ENCODE measurements at regions not wholly inside any gene's neighbourhood (a gene's known extent, or its start where the extent isn't known, plus 50 kb on each side); places are given as distances from the start of the nearest gene placed in this dataset.

DNA sequence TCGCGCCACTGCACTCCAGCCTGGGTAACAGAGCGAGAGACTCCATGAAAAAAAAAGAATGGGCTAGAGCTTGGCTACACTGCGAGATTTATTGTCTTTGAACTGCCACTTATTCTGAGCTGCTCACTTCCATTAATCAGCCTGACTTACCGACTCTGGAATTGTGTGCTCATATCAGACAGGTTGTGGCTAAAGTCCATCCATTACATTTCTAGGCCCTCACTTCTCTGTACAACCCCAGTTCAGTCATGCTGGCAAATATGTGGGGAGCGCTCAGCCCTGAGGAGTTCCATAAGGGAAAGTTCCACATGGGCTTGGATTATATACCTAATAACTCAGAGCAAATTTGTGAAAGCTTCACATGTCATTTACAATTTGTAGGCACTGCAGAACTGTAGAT, 270.6 kb downstream of the TRIML1 start:
- no peaks in the 10 kb centered on the region for H3K4me1 ChIP-seq (ENCODE audit: control insufficient read depth, extremely low read depth, insufficient read depth, low read length)
- H3K4me2 ChIP-seq (ENCODE audit: extremely low read depth, insufficient read depth, low read length) = no peak overlapping the region
- no peaks in the 10 kb centered on the region for H4K20me1 ChIP-seq (ENCODE audit: control insufficient read depth, extremely low read depth, insufficient read depth, low read length)
- no peak overlapping the region for H3K9ac ChIP-seq (ENCODE audit: insufficient read depth, low read length)
- H3K27me3 ChIP-seq (ENCODE audit: control insufficient read depth, insufficient read depth, low read length) = no peaks in the 10 kb centered on the region
- TF ChIP-seq, protein P1, sequence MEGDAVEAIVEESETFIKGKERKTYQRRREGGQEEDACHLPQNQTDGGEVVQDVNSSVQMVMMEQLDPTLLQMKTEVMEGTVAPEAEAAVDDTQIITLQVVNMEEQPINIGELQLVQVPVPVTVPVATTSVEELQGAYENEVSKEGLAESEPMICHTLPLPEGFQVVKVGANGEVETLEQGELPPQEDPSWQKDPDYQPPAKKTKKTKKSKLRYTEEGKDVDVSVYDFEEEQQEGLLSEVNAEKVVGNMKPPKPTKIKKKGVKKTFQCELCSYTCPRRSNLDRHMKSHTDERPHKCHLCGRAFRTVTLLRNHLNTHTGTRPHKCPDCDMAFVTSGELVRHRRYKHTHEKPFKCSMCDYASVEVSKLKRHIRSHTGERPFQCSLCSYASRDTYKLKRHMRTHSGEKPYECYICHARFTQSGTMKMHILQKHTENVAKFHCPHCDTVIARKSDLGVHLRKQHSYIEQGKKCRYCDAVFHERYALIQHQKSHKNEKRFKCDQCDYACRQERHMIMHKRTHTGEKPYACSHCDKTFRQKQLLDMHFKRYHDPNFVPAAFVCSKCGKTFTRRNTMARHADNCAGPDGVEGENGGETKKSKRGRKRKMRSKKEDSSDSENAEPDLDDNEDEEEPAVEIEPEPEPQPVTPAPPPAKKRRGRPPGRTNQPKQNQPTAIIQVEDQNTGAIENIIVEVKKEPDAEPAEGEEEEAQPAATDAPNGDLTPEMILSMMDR (conservative IDR thresholded peaks at IDR 0.05 in 1 of 2, IDR thresholded peaks at IDR 0.05 in 1 of 2; ENCODE audit: low read depth in 1 of 2, low read length in 2 of 2) = no peak
- no peak for TF ChIP-seq EZH2 (IDR thresholded peaks at IDR 0.05; ENCODE audit: low read length, missing control alignments)
- DNase-seq (ENCODE audit: low read depth in 2 of 2) = no peak
- H3K9me3 ChIP-seq (ENCODE audit: control insufficient read depth, insufficient read depth, low read depth, low read length) = no peaks in the 10 kb centered on the region
- H3K79me2 ChIP-seq (ENCODE audit: control insufficient read depth, insufficient read depth, low read length) = no peaks in the 10 kb centered on the region
- no peak overlapping the region for H2AFZ ChIP-seq (ENCODE audit: low read length)
- H3K36me3 ChIP-seq (ENCODE audit: control insufficient read depth, insufficient read depth, low read length) = no peaks in the 10 kb centered on the region
- H3K27ac ChIP-seq (ENCODE audit: insufficient read depth, low read length) = no peak overlapping the region
- no peak overlapping the region for H3K4me3 ChIP-seq (replicated peaks in 1 of 4; ENCODE audit: control extremely low read depth in 1 of 4, insufficient read depth in 1 of 4, low read depth in 3 of 4, low read length in 4 of 4)

DNA sequence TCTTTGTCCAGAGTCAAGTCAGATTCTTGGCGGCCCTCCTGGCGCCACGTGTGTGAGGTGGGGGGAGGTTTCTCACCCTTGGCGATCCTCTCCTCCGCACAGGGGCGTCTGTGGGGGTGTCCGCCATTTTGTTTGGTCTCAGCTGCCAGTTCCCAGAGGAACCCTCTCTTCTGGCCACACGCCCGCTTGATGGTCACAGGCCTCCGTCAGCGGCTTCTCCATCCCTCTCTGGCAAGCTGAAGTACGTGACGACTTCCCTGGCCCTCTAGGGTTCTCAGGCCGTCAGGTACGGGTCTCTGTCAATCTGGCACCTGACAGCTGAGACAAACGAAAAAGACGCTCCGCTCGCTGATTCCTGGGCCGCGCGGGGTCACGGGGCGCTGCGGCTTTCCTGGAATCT, 272.6 kb downstream of the TRIML1 start:
- Histone ChIP-seq H3K27ac (ENCODE audit: insufficient read depth, low read length) (no peak overlapping the region), H4K20me1 (ENCODE audit: control insufficient read depth, extremely low read depth, insufficient read depth, low read length) (no peaks in the 10 kb centered on the region), H3K79me2 (ENCODE audit: control insufficient read depth, insufficient read depth, low read length) (no peaks in the 10 kb centered on the region), H3K9me3 (ENCODE audit: control insufficient read depth, insufficient read depth, low read depth, low read length) (no peaks in the 10 kb centered on the region), H2AFZ (ENCODE audit: low read length) (no peak overlapping the region), H3K9ac (ENCODE audit: insufficient read depth, low read length) (no peak overlapping the region), H3K27me3 (ENCODE audit: control insufficient read depth, insufficient read depth, low read length) (no peaks in the 10 kb centered on the region), H3K4me1 (ENCODE audit: control insufficient read depth, extremely low read depth, insufficient read depth, low read length) (no peaks in the 10 kb centered on the region), H3K4me2 (ENCODE audit: extremely low read depth, insufficient read depth, low read length) (no peak overlapping the region), H3K36me3 (ENCODE audit: control insufficient read depth, insufficient read depth, low read length) (no peaks in the 10 kb centered on the region), H3K4me3 (replicated peaks in 1 of 4; ENCODE audit: control extremely low read depth in 1 of 4, insufficient read depth in 1 of 4, low read depth in 3 of 4, low read length in 4 of 4) (no peak overlapping the region)
- TF ChIP-seq, protein P1 (conservative IDR thresholded peaks at IDR 0.05 in 1 of 2, IDR thresholded peaks at IDR 0.05 in 1 of 2; ENCODE audit: low read depth in 1 of 2, low read length in 2 of 2) = no peak
- TF ChIP-seq EZH2 (IDR thresholded peaks at IDR 0.05; ENCODE audit: low read length, missing control alignments) = no peak
- DNase-seq (ENCODE audit: low read depth in 2 of 2) = no peak

DNA sequence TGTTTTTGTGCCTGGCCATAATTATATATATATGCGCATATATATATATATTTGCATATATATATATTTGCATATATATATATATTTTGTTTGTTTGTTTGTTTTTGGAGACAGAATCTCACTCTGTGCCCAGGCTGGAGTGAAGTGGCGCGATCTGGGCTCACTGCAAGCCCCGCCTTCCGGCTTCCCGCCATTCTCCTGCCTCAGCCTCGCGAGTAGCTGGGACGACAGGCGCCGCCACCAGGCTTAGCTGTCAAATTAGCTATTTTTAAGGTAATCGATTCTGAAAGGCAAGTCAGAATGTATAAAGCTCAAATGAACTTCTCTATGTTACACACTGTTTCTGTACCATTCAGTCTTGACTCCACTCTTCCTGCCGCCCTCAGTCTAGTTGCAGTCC, 273.3 kb downstream of the TRIML1 start:
- H3K27ac ChIP-seq (ENCODE audit: insufficient read depth, low read length) = no peak overlapping the region
- H2AFZ ChIP-seq (ENCODE audit: low read length) = no peak overlapping the region
- no peaks in the 10 kb centered on the region for H3K9me3 ChIP-seq (ENCODE audit: control insufficient read depth, insufficient read depth, low read depth, low read length)
- H3K4me3 ChIP-seq (replicated peaks in 1 of 4; ENCODE audit: control extremely low read depth in 1 of 4, insufficient read depth in 1 of 4, low read depth in 3 of 4, low read length in 4 of 4) = no peak overlapping the region
- no peaks in the 10 kb centered on the region for H3K36me3 ChIP-seq (ENCODE audit: control insufficient read depth, insufficient read depth, low read length)
- H3K4me1 ChIP-seq (ENCODE audit: control insufficient read depth, extremely low read depth, insufficient read depth, low read length) = no peaks in the 10 kb centered on the region
- no peak overlapping the region for H3K9ac ChIP-seq (ENCODE audit: insufficient read depth, low read length)
- H3K79me2 ChIP-seq (ENCODE audit: control insufficient read depth, insufficient read depth, low read length) = no peaks in the 10 kb centered on the region
- no peak overlapping the region for H3K4me2 ChIP-seq (ENCODE audit: extremely low read depth, insufficient read depth, low read length)
- TF ChIP-seq EZH2 (IDR thresholded peaks at IDR 0.05; ENCODE audit: low read length, missing control alignments) = no peak
- TF ChIP-seq, protein P1 (conservative IDR thresholded peaks at IDR 0.05 in 1 of 2, IDR thresholded peaks at IDR 0.05 in 1 of 2; ENCODE audit: low read depth in 1 of 2, low read length in 2 of 2) = no peak
- no peaks in the 10 kb centered on the region for H4K20me1 ChIP-seq (ENCODE audit: control insufficient read depth, extremely low read depth, insufficient read depth, low read length)
- H3K27me3 ChIP-seq (ENCODE audit: control insufficient read depth, insufficient read depth, low read length) = no peaks in the 10 kb centered on the region
- no peak for DNase-seq (ENCODE audit: low read depth in 2 of 2)

Measured in fibroblast of lung (primary cell).